NT2/D1 (cell line): ENCODE measurements at regions not wholly inside any gene's neighbourhood (a gene's known extent, or its start where the extent isn't known, plus 50 kb on each side); places are given as distances from the start of the nearest gene placed in this dataset.

Source experiments
- SUZ12 ChIP-seq: IDR thresholded peaks from 2 replicates; pipeline ENCODE4 v1.6.1; 2011; ENCODE audit not compliant: insufficient read length, insufficient read depth; ENCODE audit errors: extremely low read depth
- YY1 ChIP-seq: IDR thresholded peaks from 2 replicates; pipeline ENCODE4 v1.6.1; 2011; ENCODE audit not compliant: insufficient read length, insufficient read depth
- ZNF274 ChIP-seq: IDR thresholded peaks from 2 replicates; pipeline ENCODE4 v1.6.1; 2011; ENCODE audit warnings: mild to moderate bottlenecking, low read depth, low read length

DNA sequence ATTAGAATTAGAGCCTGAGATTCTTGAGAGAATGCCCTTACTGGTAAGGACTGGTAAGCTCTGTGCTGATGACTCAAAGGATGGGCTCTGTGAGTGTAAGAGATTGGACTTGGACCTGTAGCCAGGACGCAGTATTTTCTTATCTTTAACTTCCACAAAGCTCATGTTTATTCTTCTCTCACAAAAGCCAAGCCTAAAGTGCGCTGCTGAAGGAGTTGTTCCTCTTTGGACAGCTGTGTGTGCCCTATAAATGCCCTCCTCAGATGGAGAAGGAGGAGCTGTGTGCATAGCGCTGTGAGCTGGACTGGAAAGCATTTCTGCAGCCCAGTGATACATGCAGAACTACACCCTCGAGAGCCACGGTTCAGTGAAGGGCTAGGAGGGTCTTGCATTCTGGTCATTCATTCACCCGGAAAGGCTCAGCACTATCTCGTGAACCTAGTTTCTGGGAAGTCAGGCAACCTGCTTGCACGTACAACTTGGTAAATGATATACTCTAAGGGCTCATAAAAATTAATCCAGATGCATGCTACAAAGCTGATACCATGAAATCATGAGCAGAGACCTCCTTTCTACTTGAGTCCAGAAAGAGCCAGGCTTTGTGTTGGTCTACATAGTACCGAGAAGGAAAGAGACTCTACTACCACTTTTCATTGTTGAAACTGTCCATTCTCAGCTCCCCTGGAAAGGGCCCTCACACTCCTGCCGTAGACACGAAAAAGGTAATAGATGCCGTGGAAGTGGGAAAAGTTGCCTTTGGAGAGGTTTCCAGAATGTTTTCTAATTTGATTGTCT is 103.0 kb upstream of the TBL1XR1 start:
- TF ChIP-seq YY1 (no peak), ZNF274 (no peak), SUZ12 (no peak)
